HCT116 (cell line): ENCODE measurements at regions not wholly inside any gene's neighbourhood (a gene's known extent, or its start where the extent isn't known, plus 50 kb on each side); places are given as distances from the start of the nearest gene placed in this dataset.

Experiments
- ATAC-seq: fragments of 200-7000 bp; cut with Tn5 transposase; 2 replicates; pipeline ENCODE4 v1.9.1; 2020; ENCODE audit warnings: mild to moderate bottlenecking, moderate library complexity
- BruUV-seq: library from RNA; stranded (reverse); fragments of 400-500 nt; replicated peaks from 2 replicates; lab custom pipeline; 2021; lab: Mats Ljungman, UMichigan
- CTCF ChIA-PET: fragments of 300-600 bp; sonication (Branson Sonifier 250); formaldehyde crosslinking; loops from one replicate; lab custom pipeline; 2021; ENCODE audit warnings: antibody characterized with exemption; lab: Charles Lee
- POLR2A ChIA-PET: fragments of 300-600, 350-600 bp; sonication (Branson Sonifier 250); formaldehyde crosslinking; loops from one replicate; lab custom pipeline; 2021; ENCODE audit warnings: antibody characterized with exemption; lab: Charles Lee
- RAD21 ChIA-PET, 2 experiments: fragments of 300-600 bp; sonication (Branson Sonifier 250); formaldehyde crosslinking; loops; one replicate each; lab custom pipeline; 2023; ENCODE audit warnings: low total read pairs in 2 of 2; ENCODE audit not compliant: uncharacterized antibody in 2 of 2, unreplicated experiment in 2 of 2, low non-redundant PET in 1 of 2; lab: Charles Lee
- DNase-seq: peaks from one replicate; pipeline ENCODE4 v3.0.0-alpha.2; 2010; ENCODE audit warnings: low read depth, low spot score
- H2AFZ ChIP-seq: fragments of 200-600 bp; shearing (Covaris generic), sonication (generic); 2 replicates; pipeline ENCODE4 v1.6.1; 2017; ENCODE audit warnings: low read depth, mixed run types, mixed read lengths, antibody characterized with exemption, low read length; ENCODE audit not compliant: poor library complexity, severe bottlenecking
- H3K27ac ChIP-seq: 2 replicates; pipeline ENCODE4 v1.5.1; 2012; ENCODE audit warnings: low read depth, low read length
- H3K27me3 ChIP-seq: fragments of 200-600 bp; sonication (generic); 2 replicates; pipeline ENCODE4 v1.6.1; 2016; ENCODE audit warnings: mixed run types, low read length, mixed read lengths; ENCODE audit not compliant: insufficient read depth
- H3K36me3 ChIP-seq, 2 experiments: fragments of 200-500 bp in 1 of 2; fragments of 200-600 bp in 1 of 2; sonication (Bioruptor generic) in 1 of 2; sonication (generic) in 1 of 2; 2 replicates each; pipeline versions ENCODE4 v1.5.1 to v1.6.1; 2014 to 2016; ENCODE audit warnings: low read length in 2 of 2, inconsistent platforms in 1 of 2, mixed read lengths in 1 of 2, mixed run types in 1 of 2; ENCODE audit not compliant: insufficient read depth in 2 of 2, control insufficient read depth in 1 of 2
- H3K4me1 ChIP-seq, 2 experiments: fragments of 200-600 bp in 1 of 2; sonication (generic) in 1 of 2; 2 replicates each; pipeline versions ENCODE4 v1.5.1 to v1.6.1; 2012 to 2017; ENCODE audit warnings: low read length in 2 of 2, inconsistent platforms in 1 of 2, mild to moderate bottlenecking in 1 of 2, mixed read lengths in 1 of 2, mixed run types in 1 of 2, moderate library complexity in 1 of 2; ENCODE audit not compliant: insufficient read depth in 2 of 2, control insufficient read depth in 1 of 2
- H3K4me2 ChIP-seq: fragments of 200-600 bp; sonication (generic); 2 replicates; pipeline ENCODE4 v1.6.1; 2017; ENCODE audit warnings: mixed run types, low read length, mixed read lengths
- H3K4me3 ChIP-seq, 2 experiments: fragments of 200-600 bp in 1 of 2; sonication (generic) in 1 of 2; replicated peaks in 1 of 2; 2 replicates each; pipeline ENCODE4 v1.5.1; 2011 to 2016; ENCODE audit warnings: low read length in 2 of 2, control low read depth in 1 of 2, low read depth in 1 of 2, mild to moderate bottlenecking in 1 of 2, mixed read lengths in 1 of 2, mixed run types in 1 of 2
- H3K79me2 ChIP-seq: fragments of 200-600 bp; sonication (generic); 2 replicates; pipeline ENCODE4 v1.6.1; 2017; ENCODE audit warnings: mild to moderate bottlenecking, mixed run types, low read length, moderate library complexity, mixed read lengths; ENCODE audit not compliant: insufficient read depth
- H3K9ac ChIP-seq: fragments of 200-600 bp; sonication (generic); 2 replicates; pipeline ENCODE4 v1.6.1; 2016; ENCODE audit warnings: low read length, mixed read lengths
- H3K9me2 ChIP-seq: fragments of 200-600 bp; sonication (generic), shearing (Covaris generic); 2 replicates; pipeline ENCODE4 v1.6.1; 2017; ENCODE audit warnings: mixed run types, mild to moderate bottlenecking, moderate library complexity; ENCODE audit not compliant: insufficient read depth
- H3K9me3 ChIP-seq, 2 experiments: fragments of 200-500 bp in 1 of 2; fragments of 200-600 bp in 1 of 2; sonication (Bioruptor generic) in 1 of 2; sonication (generic) in 1 of 2; 2 replicates each; pipeline ENCODE4 v1.6.1; 2014 to 2017; ENCODE audit warnings: low read length in 2 of 2, mixed read lengths in 2 of 2, inconsistent platforms in 1 of 2, low read depth in 1 of 2, mild to moderate bottlenecking in 1 of 2, mixed run types in 1 of 2, moderate library complexity in 1 of 2; ENCODE audit not compliant: control insufficient read depth in 1 of 2, insufficient read depth in 1 of 2
- H4K20me1 ChIP-seq: fragments of 200-600 bp; sonication (generic), shearing (Covaris generic); 2 replicates; pipeline ENCODE4 v1.6.1; 2017; ENCODE audit warnings: mixed run types, mild to moderate bottlenecking, moderate library complexity; ENCODE audit not compliant: insufficient read depth
- ATF3 ChIP-seq: IDR thresholded peaks from 2 replicates; pipeline ENCODE4 v1.6.1; 2012
- CBX3 ChIP-seq: IDR thresholded peaks from 2 replicates; pipeline ENCODE4 v1.6.1; 2012; ENCODE audit warnings: low read depth
- EGR1 ChIP-seq: IDR thresholded peaks from 2 replicates; pipeline ENCODE4 v1.6.1; 2012; ENCODE audit warnings: low read depth
- EZH2 ChIP-seq: fragments of 200-600 bp; sonication (generic); IDR thresholded peaks from 2 replicates; pipeline ENCODE4 v1.6.1; 2017; ENCODE audit warnings: antibody characterized with exemption, mixed run types
- EZH2phosphoT487 ChIP-seq: fragments of 200-600 bp; IDR thresholded peaks from 2 replicates; pipeline ENCODE4 v1.6.1; 2018; ENCODE audit warnings: antibody characterized with exemption, borderline replicate concordance
- POLR2AphosphoS5 ChIP-seq: IDR thresholded peaks from 2 replicates; pipeline ENCODE4 v1.6.1; 2011; ENCODE audit warnings: mild to moderate bottlenecking, low read depth, low read length, moderate library complexity
- RAD21 ChIP-seq: IDR thresholded peaks from 2 replicates; pipeline ENCODE4 v1.6.1; 2012; ENCODE audit warnings: low read depth, mild to moderate bottlenecking
- REST ChIP-seq: IDR thresholded peaks from 2 replicates; pipeline ENCODE4 v1.6.1; 2012; ENCODE audit warnings: low read depth
- SP1 ChIP-seq: IDR thresholded peaks from 2 replicates; pipeline ENCODE4 v1.6.1; 2012; ENCODE audit warnings: low read depth
- SRF ChIP-seq: IDR thresholded peaks from 2 replicates; pipeline ENCODE4 v1.6.1; 2012; ENCODE audit warnings: low read depth
- TCF7L2 ChIP-seq: IDR thresholded peaks from 2 replicates; pipeline ENCODE4 v1.7.0; 2011; ENCODE audit warnings: borderline replicate concordance, inconsistent platforms; ENCODE audit not compliant: insufficient read depth, insufficient read length; ENCODE audit errors: extremely low read depth
- ZBTB33 ChIP-seq: IDR thresholded peaks from 2 replicates; pipeline ENCODE4 v1.6.1; 2011; ENCODE audit warnings: mild to moderate bottlenecking, low read length, moderate library complexity; ENCODE audit not compliant: insufficient replicate concordance; ENCODE audit errors: extremely low read depth
- ZFX ChIP-seq: fragments of 450-650 bp; IDR thresholded peaks from 2 replicates; pipeline ENCODE4 v1.6.1; 2017
- intact Hi-C: fragments of 100-400 bp; cut with micrococcal nuclease; formaldehyde crosslinking; loops from 2 replicates; pipeline ENCODE4 v1.10.0; 2022

GRCh38 chr9:116042321-116042720, 111.3 kb upstream of the PAPPA start (continued):
- TF ChIP-seq REST, result no peak
- TF ChIP-seq POLR2AphosphoS5, result no peak
- no peak for TF ChIP-seq EGR1

GRCh38 chr9:116045083-116045482, 108.5 kb upstream of the PAPPA start:
- intact Hi-C loops, result no loop called here
- ATAC-seq (no peak), DNase-seq (no peak)
- RAD21 ChIA-PET, result no interaction called here
- no peaks in the 10 kb centered on the region for H3K79me2 ChIP-seq
- H3K27ac ChIP-seq, result no peak overlapping the region
- POLR2A ChIA-PET, result no interaction called here
- H3K36me3 ChIP-seq, result no peaks in the 10 kb centered on the region
- TF ChIP-seq EZH2phosphoT487 (no peak), EZH2 (no peak), CBX3 (no peak), ZFX (no peak), ZBTB33 (no peak), RAD21 (no peak), TCF7L2 (no peak), SP1 (no peak), ATF3 (no peak), SRF (no peak), EGR1 (no peak)
- no peak overlapping the region for H3K4me3 ChIP-seq
- H2AFZ ChIP-seq, result no peak overlapping the region
- CTCF ChIA-PET, result no interaction called here
- H3K9ac ChIP-seq, result no peak overlapping the region
- H4K20me1 ChIP-seq, result no peaks in the 10 kb centered on the region; the same call in 1 of the 2 replicates
- no TSS peak for BruUV-seq
- H3K27me3 ChIP-seq, result peaks cover 15% of the 10 kb centered on the region; the same call in 1 of the 2 replicates
- H3K4me1 ChIP-seq, result no peaks in the 10 kb centered on the region
- no peaks in the 10 kb centered on the region for H3K9me2 ChIP-seq
- no peaks in the 10 kb centered on the region for H3K9me3 ChIP-seq
- no peak overlapping the region for H3K4me2 ChIP-seq
